GM21786 (cell line): ENCODE measurements at regions not wholly inside any gene's neighbourhood (a gene's known extent, or its start where the extent isn't known, plus 50 kb on each side); places are given as distances from the start of the nearest gene placed in this dataset.
"Not testable (repeated sequence)": the region's sequence is repeated elsewhere in the genome, so short reads cannot be mapped to it uniquely, and the experiment has no call there.

ENCODE experiments used
- ATAC-seq: cut with Tn5 transposase; IDR thresholded peaks from one replicate; pipeline ENCODE4 v1.9.1; 2021; ENCODE audit not compliant: unreplicated experiment

- peak; percentile 91 for ATAC-seq
Observed at GRCh38 chr10:84012831-84013458, 126.4 kb upstream of the GHITM start.

GRCh38 chr10:84015877-84016595 lies 123.3 kb upstream of the GHITM start:
- ATAC-seq, result no peak

GRCh38 chr10:84018826-84019225 lies 120.5 kb upstream of the GHITM start:
- ATAC-seq, result no peak

DNA sequence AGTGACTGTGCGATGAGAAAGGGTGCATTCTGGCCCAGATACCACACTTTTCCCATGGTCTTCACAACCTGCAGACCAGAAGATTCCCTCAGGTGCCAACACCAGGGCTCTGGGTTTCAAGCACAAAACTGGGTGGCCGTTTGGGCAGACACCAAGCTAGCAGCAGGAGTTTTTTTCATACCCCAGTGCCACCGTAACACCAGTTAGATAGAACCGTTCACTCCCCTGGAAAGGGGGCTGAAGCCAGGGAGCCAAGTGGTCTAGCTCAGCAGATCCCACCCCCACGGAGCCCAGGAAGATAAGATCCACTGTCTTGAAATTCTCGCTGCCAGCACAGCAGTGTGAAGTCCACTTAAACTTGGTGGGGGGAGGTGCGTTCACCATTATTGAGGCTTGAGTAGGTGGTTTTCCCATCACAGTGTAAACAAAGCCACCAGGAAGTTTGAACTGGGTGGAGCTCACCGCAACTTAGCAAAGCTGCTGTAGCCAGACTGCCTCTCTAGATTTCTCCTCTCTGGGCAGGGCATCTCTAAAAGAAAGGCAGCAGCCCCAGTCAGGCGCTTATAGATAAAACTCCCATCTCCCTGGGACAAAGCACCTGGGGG lies 119.4 kb upstream of the GHITM start:
- ATAC-seq, result not testable (repeated sequence)

DNA sequence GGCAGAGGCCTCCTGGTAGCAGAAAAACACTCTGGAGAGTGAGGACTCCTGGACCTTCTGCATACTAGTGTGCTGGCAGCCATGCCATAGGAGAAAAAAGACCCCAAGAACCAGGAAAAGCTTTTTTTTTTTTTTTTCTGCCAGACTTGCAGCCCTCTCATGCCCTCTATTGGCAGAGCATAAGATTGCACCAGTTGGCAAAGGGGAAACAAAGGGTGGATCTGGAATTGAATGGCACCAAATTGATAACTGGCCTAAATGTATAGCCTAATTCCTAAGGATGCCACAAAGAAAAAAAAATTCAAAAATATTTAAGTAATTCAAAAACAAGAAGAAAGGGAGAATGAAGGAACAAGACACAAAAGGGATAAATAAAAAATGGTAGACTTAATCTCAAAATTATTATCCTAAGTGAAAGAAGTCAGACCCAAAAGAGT lies 112.5 kb upstream of the GHITM start:
- no peak for ATAC-seq

DNA sequence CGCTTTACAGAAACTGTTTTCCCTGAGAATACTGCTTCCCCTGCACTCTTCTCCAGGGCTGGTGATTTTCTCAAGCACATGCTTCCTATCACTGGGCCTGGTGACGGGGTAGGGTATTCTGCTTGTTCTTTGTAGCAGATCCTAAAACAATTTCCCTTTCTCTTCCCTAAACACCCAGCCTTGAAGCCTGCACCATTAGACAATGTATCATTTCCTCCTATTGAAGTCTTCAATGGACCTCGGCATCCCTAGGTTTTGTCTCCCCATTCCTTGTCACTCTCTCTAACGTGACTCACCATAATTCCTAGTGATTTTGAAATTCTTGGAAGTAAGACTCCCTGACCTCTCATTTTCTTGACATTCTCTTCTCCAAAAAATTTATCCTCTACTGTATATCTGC lies 109.5 kb upstream of the GHITM start:
- no peak for ATAC-seq

DNA sequence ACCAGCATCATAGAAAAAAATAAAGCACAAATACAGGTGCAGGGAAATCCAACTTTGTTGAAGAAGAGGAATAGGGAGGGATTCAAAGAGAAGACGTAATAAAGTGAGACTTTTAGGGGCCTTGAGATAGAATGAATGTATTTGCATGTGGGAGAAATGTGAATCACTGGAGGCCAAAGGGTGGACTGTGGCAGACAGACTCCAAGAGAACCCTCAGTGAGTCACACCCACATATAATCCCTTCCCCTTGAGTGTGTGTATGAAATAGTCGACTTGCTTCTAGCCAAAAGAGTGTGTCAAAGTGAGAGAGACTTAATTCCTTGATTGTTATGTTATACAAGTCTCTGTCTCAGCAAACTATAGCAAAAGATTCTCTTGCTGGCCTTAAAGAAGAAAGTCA lies 101.3 kb upstream of the GHITM start:
- no peak for ATAC-seq

- no peak for ATAC-seq
Observed at GRCh38 chr10:84039957-84040356, 99.4 kb upstream of the GHITM start.

DNA sequence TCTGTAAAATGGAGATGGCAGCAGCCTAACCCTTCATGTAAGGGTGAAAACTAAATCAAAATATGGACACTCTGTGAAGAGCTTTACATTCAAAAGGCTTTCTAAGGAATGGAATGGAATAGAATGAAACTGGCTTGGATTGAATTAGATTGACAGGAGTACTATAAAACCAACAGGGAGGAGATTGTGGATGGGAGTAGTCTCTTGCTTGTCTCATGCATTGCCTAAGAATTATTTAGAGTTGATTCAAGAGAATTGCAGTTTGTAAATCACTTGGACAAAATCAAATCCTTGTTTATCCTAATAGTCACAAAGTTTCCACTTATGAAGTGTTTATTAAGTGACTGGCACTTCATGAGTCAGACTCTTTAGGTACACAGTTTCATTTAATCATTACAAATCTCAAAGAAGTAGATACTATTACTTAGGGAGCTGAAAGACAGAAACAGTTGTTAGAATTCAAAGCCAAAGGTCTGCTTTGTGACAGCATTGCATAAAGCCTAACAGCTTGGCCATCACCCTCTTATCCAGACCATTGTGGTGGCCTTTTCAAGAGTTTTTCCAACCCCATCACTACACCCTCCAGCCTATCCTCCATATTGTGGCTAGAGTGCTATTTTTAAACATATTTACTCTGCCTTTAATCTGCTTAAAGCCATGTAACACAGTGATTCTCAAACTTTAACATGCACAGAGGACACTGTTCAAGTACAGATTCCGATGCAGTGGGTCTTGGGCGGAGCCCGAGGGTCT lies 91.9 kb upstream of the GHITM start:
- no peak for ATAC-seq

DNA sequence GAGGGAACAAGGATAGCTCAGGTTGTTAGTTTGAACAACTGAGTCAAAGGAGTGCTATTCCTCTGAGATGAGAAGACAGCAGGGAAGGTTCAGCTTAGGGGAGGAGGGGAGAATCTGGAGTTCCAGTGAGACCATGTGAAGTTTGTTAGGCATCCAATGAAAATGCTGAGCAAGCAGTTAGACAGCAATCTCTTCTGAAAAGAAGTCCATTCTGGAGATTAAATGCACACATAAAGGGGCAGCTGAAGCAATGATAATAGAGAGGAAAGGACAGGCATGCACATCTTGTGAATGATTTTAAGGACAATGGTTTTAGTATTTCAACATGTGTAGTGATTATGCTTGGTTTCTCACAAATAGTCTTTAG lies 89.7 kb upstream of the GHITM start:
- ATAC-seq, result no peak

DNA sequence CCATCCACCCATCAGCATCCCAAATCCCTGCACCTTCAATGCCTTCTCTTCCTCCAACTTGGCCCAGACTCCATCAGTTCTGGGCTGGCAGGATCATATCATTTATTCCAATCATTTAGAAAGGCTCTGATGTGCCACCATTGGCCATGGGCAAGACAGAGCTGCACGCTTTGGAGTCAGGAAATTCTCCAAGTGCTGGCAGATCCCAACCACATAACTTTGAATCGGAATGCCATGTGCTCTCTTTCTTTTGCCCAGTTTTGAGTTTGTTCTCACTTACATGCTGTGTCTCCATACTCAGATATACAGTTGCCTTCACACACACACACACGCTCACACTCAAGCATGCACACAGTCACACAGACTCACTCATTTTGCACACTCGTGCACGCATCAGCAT lies 85.7 kb upstream of the GHITM start:
- no peak for ATAC-seq

DNA sequence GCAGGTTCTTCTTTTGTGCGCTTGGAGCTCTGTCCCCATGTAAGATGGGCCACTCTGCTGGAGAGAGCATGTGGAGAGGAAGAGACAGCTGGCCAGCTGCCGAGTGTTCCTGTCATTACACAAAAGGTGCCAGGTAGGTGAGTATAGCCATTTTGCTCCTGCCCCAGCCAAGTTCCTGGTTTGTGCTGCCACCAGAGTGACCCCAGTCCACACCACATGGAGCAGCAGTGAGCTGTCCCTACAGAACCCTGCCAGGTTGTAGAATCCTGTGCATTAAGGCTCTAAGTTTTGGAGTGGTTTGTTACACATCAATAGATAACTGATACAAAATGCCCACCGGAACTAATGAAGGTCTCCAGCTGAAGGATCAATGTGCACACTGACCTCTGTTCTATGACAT lies 84.6 kb upstream of the GHITM start:
- ATAC-seq, result no peak

DNA sequence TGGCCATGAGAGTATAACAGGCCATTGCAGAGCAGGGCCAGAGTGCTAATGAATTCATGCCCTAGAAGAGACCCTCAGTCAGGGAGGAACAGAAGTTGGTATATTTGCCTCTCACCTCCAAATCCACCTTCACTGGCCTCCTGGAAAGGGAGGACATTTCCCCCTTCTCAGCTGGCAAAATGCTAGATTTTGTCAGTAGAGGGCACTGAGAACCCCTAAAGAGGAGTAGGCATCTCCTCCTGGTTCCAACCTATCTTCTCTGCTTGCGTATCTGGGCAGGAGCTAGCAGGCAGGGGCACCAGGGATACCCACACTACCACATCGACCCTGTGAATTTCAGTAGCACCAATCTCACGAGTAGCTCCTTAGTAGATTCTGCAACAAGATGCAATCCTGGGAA lies 79.8 kb upstream of the GHITM start:
- ATAC-seq, result no peak

- ATAC-seq, result no peak
Observed at GRCh38 chr10:84063440-84063839, 75.9 kb upstream of the GHITM start.

DNA sequence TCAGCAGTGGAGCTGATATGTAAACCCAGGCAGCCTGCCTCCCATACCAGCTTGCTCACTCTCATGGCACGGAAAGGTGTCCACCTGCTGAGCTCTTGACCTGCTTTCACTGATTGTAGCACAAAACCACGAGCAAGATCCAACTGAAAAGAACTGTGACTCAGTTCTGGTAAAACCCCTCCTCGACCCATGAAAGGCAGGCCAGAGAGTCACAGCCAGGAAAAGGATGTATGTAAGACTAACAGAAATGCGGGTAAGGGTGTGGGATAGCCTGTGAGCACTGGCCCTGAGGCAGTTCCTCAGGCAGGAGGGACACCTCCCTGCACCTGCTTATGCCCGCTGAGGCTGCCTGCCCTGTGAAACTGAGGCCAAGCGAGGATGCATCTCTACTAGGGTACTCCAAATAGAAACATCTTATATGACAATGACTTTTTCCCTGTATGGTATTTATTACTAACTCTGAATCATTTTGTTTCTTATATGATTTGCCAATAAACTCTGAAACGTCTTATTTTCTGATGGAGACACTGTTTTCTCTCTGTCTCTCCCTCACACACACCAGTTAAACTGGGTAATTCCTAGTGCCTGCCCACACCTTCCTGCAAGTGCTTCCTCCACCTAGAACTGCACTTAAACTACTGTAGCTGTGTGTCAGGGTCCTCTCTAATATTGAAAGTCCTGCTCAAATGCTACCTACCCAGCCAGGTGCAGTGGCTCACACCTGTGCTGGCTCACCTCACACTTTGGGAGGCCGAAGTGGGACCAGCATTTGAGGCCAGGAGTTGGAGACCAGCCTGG lies 73.3 kb upstream of the GHITM start:
- ATAC-seq, result no peak

DNA sequence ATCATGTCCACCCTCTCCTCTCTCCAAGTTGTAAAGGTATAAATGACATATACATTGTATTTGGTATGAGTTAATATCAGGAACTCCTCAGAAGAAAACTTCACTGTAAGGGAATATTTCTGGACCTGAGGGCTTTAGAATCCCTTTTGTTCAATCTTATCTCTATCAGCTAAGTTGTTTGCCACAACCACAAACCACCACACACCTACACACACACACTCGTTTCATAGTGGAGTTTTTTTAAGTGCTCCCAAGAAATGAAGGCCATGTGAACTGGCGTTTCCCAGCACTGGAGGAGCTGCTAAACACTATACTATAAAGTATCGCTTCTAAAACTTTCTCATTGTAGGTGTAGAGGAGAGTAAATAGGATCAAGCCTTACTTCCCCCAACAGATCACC lies 64.8 kb upstream of the GHITM start:
- ATAC-seq, result no peak

GRCh38 chr10:84075226-84076046 lies 63.9 kb upstream of the GHITM start:
- no peak for ATAC-seq

GRCh38 chr10:84076047-84076388 lies 63.3 kb upstream of the GHITM start:
- ATAC-seq, result no peak

GRCh38 chr10:84076540-84077195 lies 62.6 kb upstream of the GHITM start:
- no peak for ATAC-seq

DNA sequence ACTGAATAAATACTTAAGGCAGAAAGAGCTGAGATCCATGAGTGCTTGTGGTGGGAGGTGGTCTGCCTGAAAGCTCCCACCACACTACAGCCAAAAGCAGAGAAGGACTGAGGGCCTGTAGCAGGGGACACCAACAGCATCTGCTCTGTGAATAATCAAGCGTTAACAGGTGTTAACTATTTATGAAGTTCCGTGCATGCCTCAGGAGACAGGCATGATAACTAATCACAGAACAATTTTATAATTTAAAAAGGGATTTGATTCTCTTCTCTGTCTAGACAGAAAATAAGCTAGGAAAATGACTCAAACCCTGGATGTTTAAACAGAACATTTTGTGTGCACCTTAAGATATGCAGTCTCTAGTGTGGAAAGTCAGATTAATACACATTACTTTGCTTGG lies 61.5 kb upstream of the GHITM start:
- no peak for ATAC-seq
